ENCODE measurements at regions not wholly inside any gene's neighbourhood (a gene's known extent, or its start where the extent isn't known, plus 50 kb on each side); places are given as distances from the start of the nearest gene placed in this dataset.

DNA sequence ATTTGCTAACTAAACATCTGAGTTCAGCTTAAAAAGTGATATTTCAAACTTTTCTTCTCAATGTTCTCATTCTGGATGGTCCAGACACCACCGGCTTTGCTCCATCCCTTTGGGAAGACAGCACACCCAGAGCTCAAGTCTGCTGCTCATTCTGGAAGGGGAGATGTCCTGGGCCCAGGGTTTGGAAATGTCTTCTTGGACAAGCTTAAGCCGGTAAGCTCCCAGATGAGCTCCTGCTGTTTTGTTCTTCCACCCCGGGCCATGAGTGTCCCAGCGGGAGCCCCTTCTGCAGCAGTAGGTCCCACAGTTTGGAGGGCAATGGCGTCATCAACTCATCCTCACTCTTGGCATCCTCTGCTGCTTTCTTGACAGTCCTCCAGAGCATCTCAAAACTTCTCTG lies 105.2 kb downstream of the TMEM100 start:
- Histone ChIP-seq H3K4me1 (ENCODE audit: control insufficient read depth, insufficient read depth, low read length) (no peaks in the 10 kb centered on the region), H3K27ac (ENCODE audit: insufficient read depth, low read depth, low read length, poor library complexity, severe bottlenecking) (no peak overlapping the region), H3K36me3 (ENCODE audit: control insufficient read depth, insufficient read depth, low read length) (no peaks in the 10 kb centered on the region), H3K27me3 (ENCODE audit: control insufficient read depth, insufficient read depth, low read length, poor library complexity, severe bottlenecking) (no peaks in the 10 kb centered on the region), H3K4me3 (ENCODE audit: insufficient read depth, low read depth, low read length) (no peak overlapping the region), H3K9me3 (ENCODE audit: control insufficient read depth, low read length) (no peaks in the 10 kb centered on the region)
- 85 to 92% methylated on average over 5 of the region's 5 CpGs for WGBS, 2 experiments

DNA sequence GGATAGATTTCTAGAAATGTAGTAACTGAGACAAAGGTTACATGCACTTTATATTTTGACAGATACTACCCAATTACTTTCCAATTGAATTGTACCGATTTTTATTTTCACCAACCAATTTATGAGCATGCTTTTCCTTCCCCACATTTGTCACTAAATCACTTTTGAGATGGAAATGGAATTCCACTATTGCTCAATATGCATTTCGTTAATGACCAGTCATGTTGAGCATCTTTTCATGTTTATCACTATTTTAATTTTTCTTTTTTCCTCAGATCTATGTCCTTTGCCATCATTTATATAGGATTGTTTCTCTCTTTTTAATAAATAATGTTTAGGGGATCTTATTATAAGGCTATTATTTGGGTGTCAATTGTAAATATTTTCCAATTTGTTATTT lies 102.8 kb upstream of the SMIM36 start:
- Histone ChIP-seq H3K27me3 (ENCODE audit: control insufficient read depth, insufficient read depth, low read length, poor library complexity, severe bottlenecking) (no peaks in the 10 kb centered on the region), H3K4me3 (ENCODE audit: insufficient read depth, low read depth, low read length) (no peak overlapping the region), H3K9me3 (ENCODE audit: control insufficient read depth, low read length) (no peaks in the 10 kb centered on the region), H3K36me3 (ENCODE audit: control insufficient read depth, insufficient read depth, low read length) (no peaks in the 10 kb centered on the region), H3K27ac (ENCODE audit: insufficient read depth, low read depth, low read length, poor library complexity, severe bottlenecking) (no peak overlapping the region), H3K4me1 (ENCODE audit: control insufficient read depth, insufficient read depth, low read length) (no peaks in the 10 kb centered on the region)
- WGBS, 2 experiments, result 93 to 95% methylated on average over 2 of the region's 2 CpGs

DNA sequence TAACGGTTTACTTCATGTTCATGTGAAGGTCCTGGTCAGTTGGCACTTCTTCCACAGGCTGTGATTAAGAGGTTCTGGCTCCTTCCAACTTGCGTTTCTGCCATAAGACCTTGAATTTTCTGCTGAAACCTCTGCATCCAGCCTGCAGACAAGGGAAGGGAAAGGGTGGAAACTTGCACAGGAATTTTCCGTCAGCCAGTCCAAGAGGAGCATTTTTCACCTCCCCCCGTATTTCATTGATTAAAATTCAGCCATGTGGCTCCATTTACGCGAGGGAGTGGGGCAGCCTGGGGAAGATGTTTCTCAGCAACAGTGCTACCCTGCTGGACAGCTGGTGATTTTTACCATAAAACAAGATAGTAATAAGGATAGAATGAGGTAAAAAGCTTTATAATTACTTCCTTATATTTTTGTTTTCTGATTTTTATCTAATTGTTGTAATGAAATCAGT lies 101.5 kb upstream of the SMIM36 start:
- Histone ChIP-seq H3K4me3 (ENCODE audit: insufficient read depth, low read depth, low read length) (no peak overlapping the region), H3K4me1 (ENCODE audit: control insufficient read depth, insufficient read depth, low read length) (no peaks in the 10 kb centered on the region), H3K36me3 (ENCODE audit: control insufficient read depth, insufficient read depth, low read length) (no peaks in the 10 kb centered on the region), H3K27me3 (ENCODE audit: control insufficient read depth, insufficient read depth, low read length, poor library complexity, severe bottlenecking) (no peaks in the 10 kb centered on the region), H3K27ac (ENCODE audit: insufficient read depth, low read depth, low read length, poor library complexity, severe bottlenecking) (no peak overlapping the region), H3K9me3 (ENCODE audit: control insufficient read depth, low read length) (no peaks in the 10 kb centered on the region)
- WGBS, 2 experiments, result 88 to 97% methylated on average over 6 of the region's 6 CpGs

DNA sequence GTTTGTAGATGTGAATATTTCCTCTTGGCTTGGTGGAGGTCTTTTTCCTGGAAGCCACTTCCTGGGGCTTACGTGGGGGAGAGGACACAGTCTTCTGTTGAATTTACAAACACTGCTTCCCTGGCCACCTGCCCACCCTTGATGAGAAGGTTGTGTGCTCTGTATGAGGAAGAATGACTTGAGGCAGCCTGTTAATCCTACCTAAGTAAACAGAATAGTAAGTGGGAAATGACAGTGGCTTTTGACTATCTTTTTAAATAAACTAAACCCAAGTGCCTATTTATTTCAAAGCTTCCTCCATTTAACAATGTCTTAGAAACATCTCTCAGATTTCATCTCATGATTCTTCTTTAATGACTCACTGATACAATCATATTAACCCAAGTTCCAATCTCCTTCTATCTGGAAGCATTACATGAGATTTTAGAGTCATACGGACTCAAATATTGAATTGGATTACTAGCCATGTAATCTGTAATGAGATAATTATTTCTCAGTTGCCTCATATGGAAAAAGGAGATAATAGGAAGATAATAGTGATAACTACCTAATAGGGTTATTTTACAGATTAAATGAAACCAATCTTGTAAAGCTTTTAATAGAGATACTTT lies 96.6 kb upstream of the SMIM36 start:
- H3K27ac ChIP-seq (ENCODE audit: insufficient read depth, low read depth, low read length, poor library complexity, severe bottlenecking), result no peak overlapping the region
- 67 to 88% methylated on average over 1 to 2 of the region's 2 CpGs for WGBS, 2 experiments
- no peaks in the 10 kb centered on the region for H3K27me3 ChIP-seq (ENCODE audit: control insufficient read depth, insufficient read depth, low read length, poor library complexity, severe bottlenecking)
- H3K36me3 ChIP-seq (ENCODE audit: control insufficient read depth, insufficient read depth, low read length), result no peaks in the 10 kb centered on the region
- no peaks in the 10 kb centered on the region for H3K9me3 ChIP-seq (ENCODE audit: control insufficient read depth, low read length)
- no peak overlapping the region for H3K4me3 ChIP-seq (ENCODE audit: insufficient read depth, low read depth, low read length)
- peaks cover under 1% of the 10 kb centered on the region for H3K4me1 ChIP-seq (ENCODE audit: control insufficient read depth, insufficient read depth, low read length)

DNA sequence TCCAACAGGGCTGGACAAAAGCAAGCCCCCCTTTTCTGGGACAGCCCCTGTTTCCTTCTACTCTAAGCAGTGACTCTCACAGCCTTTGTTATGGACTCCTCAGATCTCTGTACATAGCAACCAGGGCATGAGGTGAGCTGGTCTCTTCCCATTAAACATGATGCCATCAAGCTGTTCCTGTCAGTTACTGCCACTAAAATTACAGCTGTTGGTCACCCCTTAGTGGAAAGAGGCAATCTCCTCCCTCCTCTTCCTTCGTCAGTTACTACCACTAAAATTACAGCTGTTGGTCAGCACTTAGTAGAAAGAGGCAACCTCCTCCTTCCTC lies 95.2 kb upstream of the SMIM36 start:
- Histone ChIP-seq H3K27me3 (ENCODE audit: control insufficient read depth, insufficient read depth, low read length, poor library complexity, severe bottlenecking) (no peaks in the 10 kb centered on the region), H3K4me1 (ENCODE audit: control insufficient read depth, insufficient read depth, low read length) (peaks cover 8% of the 10 kb centered on the region), H3K36me3 (ENCODE audit: control insufficient read depth, insufficient read depth, low read length) (no peaks in the 10 kb centered on the region), H3K27ac (ENCODE audit: insufficient read depth, low read depth, low read length, poor library complexity, severe bottlenecking) (no peak overlapping the region), H3K9me3 (ENCODE audit: control insufficient read depth, low read length) (no peaks in the 10 kb centered on the region), H3K4me3 (ENCODE audit: insufficient read depth, low read depth, low read length) (no peak overlapping the region)
- 91 to 95% methylated on average over 1 of the region's 1 CpG for WGBS, 2 experiments

DNA sequence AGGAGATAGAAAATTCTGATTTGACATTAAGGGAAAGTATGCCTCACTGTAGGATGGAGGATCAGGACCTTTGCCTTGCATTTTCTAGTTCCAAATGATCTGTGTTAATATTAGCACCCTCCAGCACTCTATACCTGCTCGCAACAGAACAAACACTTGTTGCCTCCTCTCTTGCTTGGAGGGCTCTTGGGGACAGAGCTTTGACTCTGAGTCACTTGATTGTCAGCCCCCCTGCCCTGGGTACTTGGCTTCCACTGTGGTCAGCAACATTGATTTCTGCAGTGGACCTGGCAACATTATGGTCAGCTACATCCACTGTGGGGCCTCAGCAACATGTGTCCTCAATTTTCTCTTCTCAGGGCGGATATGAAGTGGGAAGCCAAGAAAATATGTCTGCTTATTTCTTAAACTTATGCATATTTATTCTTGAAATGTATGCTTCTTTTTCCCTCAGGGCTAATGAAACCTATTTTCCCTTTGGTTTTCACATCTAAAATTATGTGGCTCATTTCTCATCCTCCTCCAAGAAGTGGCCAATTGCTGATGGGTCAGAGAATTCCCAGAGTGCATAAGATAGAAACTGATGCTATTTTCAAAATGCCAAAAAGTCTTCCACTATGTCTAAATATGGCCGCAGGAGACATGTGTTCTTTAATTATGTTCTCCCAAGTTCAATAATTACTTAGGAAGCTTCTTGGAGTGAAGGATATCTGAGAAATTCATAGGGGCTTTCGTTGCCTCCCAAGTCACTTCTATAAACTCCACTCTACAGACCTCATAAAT lies 94.6 kb upstream of the SMIM36 start:
- 96 to 97% methylated on average over 3 to 4 of the region's 4 CpGs for WGBS, 2 experiments
- Histone ChIP-seq H3K27ac (ENCODE audit: insufficient read depth, low read depth, low read length, poor library complexity, severe bottlenecking) (no peak overlapping the region), H3K27me3 (ENCODE audit: control insufficient read depth, insufficient read depth, low read length, poor library complexity, severe bottlenecking) (no peaks in the 10 kb centered on the region), H3K9me3 (ENCODE audit: control insufficient read depth, low read length) (no peaks in the 10 kb centered on the region), H3K4me1 (ENCODE audit: control insufficient read depth, insufficient read depth, low read length) (peaks cover 8% of the 10 kb centered on the region), H3K36me3 (ENCODE audit: control insufficient read depth, insufficient read depth, low read length) (no peaks in the 10 kb centered on the region), H3K4me3 (ENCODE audit: insufficient read depth, low read depth, low read length) (no peak overlapping the region)

DNA sequence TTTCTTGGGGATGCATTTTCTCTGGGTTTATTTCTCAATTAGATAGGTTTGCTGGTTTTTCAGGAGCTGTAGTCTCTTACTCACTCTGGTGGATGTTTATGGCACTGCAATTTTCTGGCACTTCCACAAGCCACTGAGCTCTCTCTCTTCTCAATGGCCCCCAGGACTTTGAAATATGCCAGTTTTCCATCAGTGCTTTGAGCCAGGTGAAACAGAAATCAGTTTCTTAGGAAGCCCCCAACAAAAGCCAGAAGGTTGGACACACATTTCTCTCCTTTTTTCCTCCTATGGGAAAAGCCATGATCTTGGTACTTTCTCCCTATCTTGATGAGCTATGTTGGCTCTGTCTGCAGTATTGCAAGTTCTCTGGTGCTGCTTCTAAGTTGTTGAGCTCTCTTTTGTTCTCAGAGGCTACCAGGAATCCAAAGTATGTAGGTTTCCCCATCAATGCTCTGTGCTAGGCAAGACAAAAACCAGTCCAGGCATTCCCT lies 90.7 kb upstream of the SMIM36 start:
- Histone ChIP-seq H3K4me1 (ENCODE audit: control insufficient read depth, insufficient read depth, low read length) (peaks cover 8% of the 10 kb centered on the region), H3K27me3 (ENCODE audit: control insufficient read depth, insufficient read depth, low read length, poor library complexity, severe bottlenecking) (no peaks in the 10 kb centered on the region), H3K4me3 (ENCODE audit: insufficient read depth, low read depth, low read length) (no peak overlapping the region), H3K27ac (ENCODE audit: insufficient read depth, low read depth, low read length, poor library complexity, severe bottlenecking) (peak overlapping the region; percentile 76), H3K9me3 (ENCODE audit: control insufficient read depth, low read length) (no peaks in the 10 kb centered on the region), H3K36me3 (ENCODE audit: control insufficient read depth, insufficient read depth, low read length) (no peaks in the 10 kb centered on the region)

DNA sequence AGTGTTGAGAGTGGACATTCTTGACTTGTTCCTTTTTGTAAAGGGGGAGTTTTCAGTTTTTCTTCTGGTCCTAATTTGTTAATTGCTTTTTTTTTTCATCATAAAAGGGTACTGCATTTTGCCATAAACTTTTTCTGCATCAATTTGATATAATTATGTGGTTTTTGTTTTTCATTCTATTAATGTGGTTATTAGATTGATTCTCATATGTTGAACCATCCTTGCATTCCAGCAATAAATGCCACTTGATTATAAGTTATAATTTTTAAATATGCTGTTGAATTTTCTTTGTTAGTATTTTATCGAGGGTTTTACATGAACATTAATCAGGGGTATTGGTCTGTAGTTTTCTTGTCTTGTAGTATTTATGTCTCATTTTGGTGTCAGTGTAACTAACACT lies 87.2 kb upstream of the SMIM36 start:
- Histone ChIP-seq H3K27me3 (ENCODE audit: control insufficient read depth, insufficient read depth, low read length, poor library complexity, severe bottlenecking) (no peaks in the 10 kb centered on the region), H3K27ac (ENCODE audit: insufficient read depth, low read depth, low read length, poor library complexity, severe bottlenecking) (no peak overlapping the region), H3K4me1 (ENCODE audit: control insufficient read depth, insufficient read depth, low read length) (peaks cover 8% of the 10 kb centered on the region), H3K9me3 (ENCODE audit: control insufficient read depth, low read length) (no peaks in the 10 kb centered on the region), H3K36me3 (ENCODE audit: control insufficient read depth, insufficient read depth, low read length) (no peaks in the 10 kb centered on the region), H3K4me3 (ENCODE audit: insufficient read depth, low read depth, low read length) (no peak overlapping the region)
- WGBS, 2 experiments, result 88 to 100% methylated on average over 1 of the region's 1 CpG

DNA sequence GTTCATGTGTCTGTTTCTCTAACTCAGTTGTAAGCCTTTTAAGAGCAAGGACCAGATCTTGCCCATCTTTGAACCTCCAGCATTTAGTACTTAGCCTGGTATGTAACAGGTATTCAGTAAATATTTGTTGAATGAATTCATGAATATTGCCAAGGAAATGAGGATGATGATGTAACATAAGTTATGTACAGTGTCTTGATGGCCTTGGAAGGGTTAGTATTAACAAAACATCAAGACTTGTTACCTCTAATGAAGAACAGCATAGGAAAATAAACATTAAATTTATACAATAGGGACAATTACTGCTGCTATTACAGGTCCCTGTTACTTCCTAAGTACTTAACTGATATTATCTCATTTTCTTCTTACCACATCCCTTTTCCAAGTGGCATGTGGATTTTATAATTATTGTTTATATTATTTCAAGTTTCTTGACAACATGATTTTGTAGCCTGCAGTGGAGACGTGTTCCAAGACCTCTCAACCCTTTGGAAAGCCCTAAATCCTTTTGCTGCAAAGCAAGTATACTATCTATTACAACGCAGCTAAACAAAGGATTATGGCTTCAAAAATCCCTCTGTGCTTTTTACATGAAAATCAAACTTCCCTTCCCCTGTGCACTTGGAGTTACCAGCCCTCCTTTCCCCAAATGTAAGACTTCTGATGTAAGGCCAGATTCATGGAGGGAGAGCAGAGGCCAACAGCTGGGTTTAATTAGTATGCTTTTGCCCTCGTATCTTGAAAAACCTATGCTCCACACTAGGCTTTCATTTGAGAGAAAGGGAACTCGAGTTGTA lies 77.4 kb upstream of the SMIM36 start:
- Histone ChIP-seq H3K27me3 (ENCODE audit: control insufficient read depth, insufficient read depth, low read length, poor library complexity, severe bottlenecking) (no peaks in the 10 kb centered on the region), H3K36me3 (ENCODE audit: control insufficient read depth, insufficient read depth, low read length) (no peaks in the 10 kb centered on the region), H3K4me3 (ENCODE audit: insufficient read depth, low read depth, low read length) (no peak overlapping the region), H3K9me3 (ENCODE audit: control insufficient read depth, low read length) (no peaks in the 10 kb centered on the region), H3K27ac (ENCODE audit: insufficient read depth, low read depth, low read length, poor library complexity, severe bottlenecking) (no peak overlapping the region), H3K4me1 (ENCODE audit: control insufficient read depth, insufficient read depth, low read length) (no peaks in the 10 kb centered on the region)
- WGBS, 2 experiments, result 85 to 94% methylated on average over 4 of the region's 4 CpGs

DNA sequence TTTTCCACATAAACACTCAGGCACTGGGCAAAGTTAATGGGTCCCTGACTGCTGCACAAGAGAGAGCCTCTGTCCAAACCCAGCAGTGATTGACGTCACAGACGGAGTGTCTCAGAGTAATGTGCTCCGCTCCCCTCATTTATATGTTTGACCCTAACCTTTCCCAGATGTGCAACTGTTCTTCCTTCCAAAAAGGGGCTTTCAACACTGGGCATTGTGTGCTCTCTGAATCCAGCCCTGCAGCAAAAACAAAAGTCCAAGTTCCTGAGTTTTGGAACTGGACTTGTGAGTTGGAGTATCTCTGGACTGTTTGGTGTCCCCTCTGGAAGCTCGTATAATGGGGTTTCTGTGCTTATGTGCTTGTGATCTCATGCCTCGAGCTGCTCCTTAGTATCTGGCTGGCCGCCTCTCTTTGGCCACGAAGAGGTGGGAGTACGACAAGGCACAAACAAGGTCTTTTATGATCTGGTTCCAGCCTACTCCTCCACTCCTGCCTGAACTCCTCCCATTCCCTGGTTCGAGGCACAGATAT lies 76.4 kb upstream of the SMIM36 start:
- Histone ChIP-seq H3K4me1 (ENCODE audit: control insufficient read depth, insufficient read depth, low read length) (no peaks in the 10 kb centered on the region), H3K4me3 (ENCODE audit: insufficient read depth, low read depth, low read length) (no peak overlapping the region), H3K27ac (ENCODE audit: insufficient read depth, low read depth, low read length, poor library complexity, severe bottlenecking) (no peak overlapping the region), H3K36me3 (ENCODE audit: control insufficient read depth, insufficient read depth, low read length) (no peaks in the 10 kb centered on the region), H3K27me3 (ENCODE audit: control insufficient read depth, insufficient read depth, low read length, poor library complexity, severe bottlenecking) (no peaks in the 10 kb centered on the region), H3K9me3 (ENCODE audit: control insufficient read depth, low read length) (no peaks in the 10 kb centered on the region)
- 91 to 94% methylated on average over 9 of the region's 9 CpGs for WGBS, 2 experiments

Measured in ectodermal cell (in vitro differentiated cells).